ENCODE measurements at regions not wholly inside any gene's neighbourhood (a gene's known extent, or its start where the extent isn't known, plus 50 kb on each side); places are given as distances from the start of the nearest gene placed in this dataset.

- Histone ChIP-seq H2BK20ac (ENCODE audit: low read depth, low read length) (no peak overlapping the region), H3K56ac (ENCODE audit: extremely low read depth, insufficient read depth, low read length) (no peak overlapping the region), H3K14ac (replicated peaks; ENCODE audit: low read depth, low read length) (no peak overlapping the region), H3K4me1 (ENCODE audit: control insufficient read depth, insufficient read depth, low read length) (peaks cover 4% of the 10 kb centered on the region; the same call in 1 of the 2 replicates), H3K27me3 (ENCODE audit: control insufficient read depth, insufficient read depth, low read length) (peaks cover 2% of the 10 kb centered on the region; the same call in 1 of the 2 replicates), H2AFZ (replicated peaks; ENCODE audit: low read length, poor library complexity) (no peak overlapping the region), H3K9me3 (ENCODE audit: control insufficient read depth, insufficient read depth, low read length) (no peaks in the 10 kb centered on the region), H4K8ac (ENCODE audit: low read depth in 2 of 2, low read length in 2 of 2) (no peak overlapping the region), H2BK5ac (ENCODE audit: low read depth, low read length, poor library complexity, severe bottlenecking) (no peak overlapping the region), H3K36me3 (ENCODE audit: control insufficient read depth, insufficient read depth, low read length) (no peaks in the 10 kb centered on the region), H4K20me1 (ENCODE audit: insufficient read depth, low read length) (no peaks in the 10 kb centered on the region), H3K4me3 (ENCODE audit: insufficient read depth, low read depth, low read length) (no peak overlapping the region), H3K18ac (ENCODE audit: low read depth, low read length) (no peak overlapping the region), H2BK15ac (ENCODE audit: low read depth, low read length) (no peak overlapping the region), H3K23ac (ENCODE audit: low read depth, low read length) (no peak overlapping the region), H3K4me2 (ENCODE audit: low read depth, low read length) (peak overlapping the region; percentile 49; the same call in 1 of the 2 replicates), H4K5ac (ENCODE audit: low read depth, low read length) (no peak overlapping the region), H3K79me1 (ENCODE audit: low read depth in 1 of 2, low read length in 2 of 2) (no peaks in the 10 kb centered on the region), H3K9me1 (ENCODE audit: insufficient read depth, low read length) (no peaks in the 10 kb centered on the region), H2AK9ac (replicated peaks; ENCODE audit: low read depth, low read length, poor library complexity) (no peak overlapping the region), H2AK5ac (ENCODE audit: low read depth, low read length) (no peak overlapping the region), H3K9ac (ENCODE audit: low read depth, low read length) (no peak overlapping the region), H3K27ac (ENCODE audit: insufficient read depth, low read length) (no peak overlapping the region), H2BK120ac (ENCODE audit: low read depth, low read length) (0 out of 2 replicates have a peak overlapping the region, but pooled peaks have one; percentile 15), H3K4ac (ENCODE audit: low read depth, low read length) (no peak overlapping the region), H4K91ac (ENCODE audit: insufficient read depth, low read depth, low read length) (no peak overlapping the region)
- no CpG with 5 or more reads among the region's 2 CpGs for WGBS, 2 experiments (ENCODE audit: extremely low coverage in 2 of 2, insufficient read length in 1 of 2)
- POLR2A ChIA-PET (ENCODE audit: unreplicated experiment): no interaction called here
- TF ChIP-seq CHD1 (IDR thresholded peaks at IDR 0.05; ENCODE audit: low read depth, low read length): no peak
- no peak for TF ChIP-seq RFX5 (IDR thresholded peaks at IDR 0.05; ENCODE audit: low read depth, low read length)
- no peak for TF ChIP-seq MXI1 (IDR thresholded peaks at IDR 0.05; ENCODE audit: borderline replicate concordance, low read depth, low read length)
- no peak for TF ChIP-seq USF2 (IDR thresholded peaks at IDR 0.05; ENCODE audit: low read depth, low read length)
- no peak for TF ChIP-seq MAZ (IDR thresholded peaks at IDR 0.05; ENCODE audit: borderline replicate concordance, low read depth, low read length)
- TF ChIP-seq SMC3 (IDR thresholded peaks at IDR 0.05; ENCODE audit: low read depth, low read length): no peak
- TF ChIP-seq FOS (IDR thresholded peaks at IDR 0.05; ENCODE audit: low read depth, low read length): no peak
- intact Hi-C loops (cut with micrococcal nuclease): no loop called here
- CTCF ChIA-PET: no interaction called here
- no TSS peak for BruUV-seq (replicated peaks)
- in situ Hi-C loops (cut with MboI; ENCODE audit: low sequenced_read_pairs): no loop called here
- ATAC-seq (ENCODE audit: low read depth): no peak; the same call in 1 of the 2 replicates
- peak; percentile 57 for DNase-seq
- dilution Hi-C loops (cut with HindIII; ENCODE audit: low sequenced_read_pairs, unreplicated experiment): no loop called here
Observed at GRCh38 chr2:181371782-181372645, 85.2 kb upstream of the ITGA4 start.
